ENCODE measurements at regions not wholly inside any gene's neighbourhood (a gene's known extent, or its start where the extent isn't known, plus 50 kb on each side); places are given as distances from the start of the nearest gene placed in this dataset.
"Not testable (repeated sequence)": the region's sequence is repeated elsewhere in the genome, so short reads cannot be mapped to it uniquely, and the experiment has no call there.

DNA sequence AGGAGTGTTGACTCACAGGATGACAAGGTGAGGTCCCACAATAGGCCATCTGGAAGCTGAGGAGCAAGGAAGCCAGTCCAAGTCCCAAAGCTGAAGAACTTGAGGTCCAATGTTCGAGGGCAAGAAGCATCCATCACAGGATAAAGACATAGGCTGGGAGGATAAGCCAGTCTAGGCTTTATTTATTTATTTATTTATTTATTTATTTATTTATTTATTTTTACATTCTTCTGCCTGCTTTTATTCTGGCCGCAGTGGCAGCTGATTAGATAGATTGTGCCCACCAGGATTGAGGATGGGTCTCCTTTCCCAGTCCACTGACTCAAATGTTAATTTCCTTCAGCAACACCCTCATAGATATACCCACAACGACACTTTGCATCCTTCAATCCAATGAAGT lies 472.2 kb upstream of the DPPA4 start:
- no peak for DNase-seq

DNA sequence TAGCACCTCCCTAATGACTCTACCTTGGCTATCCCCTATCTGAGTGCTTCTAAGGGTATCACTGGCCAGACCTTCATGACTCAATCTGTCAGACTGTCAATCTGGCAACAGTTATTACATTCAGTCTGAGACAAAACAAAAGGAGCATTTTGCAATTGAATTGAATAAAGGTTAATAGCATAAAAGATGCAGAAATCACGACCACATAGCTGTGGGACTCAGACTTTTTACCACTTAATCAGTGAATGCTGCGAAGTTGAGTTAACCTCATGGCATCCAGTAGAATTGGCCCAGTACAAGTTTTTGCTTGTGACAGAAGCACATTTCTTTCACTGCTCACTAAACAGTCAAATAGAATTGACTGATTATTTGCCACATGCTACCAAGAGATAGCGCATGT lies 480.7 kb upstream of the DPPA4 start:
- DNase-seq, result no peak

DNA sequence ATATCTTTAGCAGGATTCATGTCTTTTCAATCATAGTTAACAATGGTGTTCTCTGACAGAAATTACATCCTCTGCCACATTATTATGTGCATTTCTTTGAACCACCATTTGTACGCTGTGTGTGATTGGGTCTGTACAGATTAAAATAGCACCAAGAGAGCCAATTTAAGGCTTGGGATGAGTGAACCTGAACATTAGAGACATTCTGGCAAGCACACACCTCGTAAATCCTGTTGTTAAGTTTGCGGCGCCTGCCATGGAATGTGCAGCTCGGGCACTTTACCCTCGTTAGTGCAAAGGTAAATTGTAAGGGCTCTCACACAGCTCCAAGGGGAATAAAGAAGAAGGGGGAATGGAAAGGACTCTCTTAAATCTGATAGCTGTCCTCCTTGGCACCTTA lies 482.4 kb upstream of the DPPA4 start:
- DNase-seq, result no peak

GRCh38 chr3:109825971-109826810 lies 488.8 kb upstream of the DPPA4 start:
- no peak for DNase-seq

DNA sequence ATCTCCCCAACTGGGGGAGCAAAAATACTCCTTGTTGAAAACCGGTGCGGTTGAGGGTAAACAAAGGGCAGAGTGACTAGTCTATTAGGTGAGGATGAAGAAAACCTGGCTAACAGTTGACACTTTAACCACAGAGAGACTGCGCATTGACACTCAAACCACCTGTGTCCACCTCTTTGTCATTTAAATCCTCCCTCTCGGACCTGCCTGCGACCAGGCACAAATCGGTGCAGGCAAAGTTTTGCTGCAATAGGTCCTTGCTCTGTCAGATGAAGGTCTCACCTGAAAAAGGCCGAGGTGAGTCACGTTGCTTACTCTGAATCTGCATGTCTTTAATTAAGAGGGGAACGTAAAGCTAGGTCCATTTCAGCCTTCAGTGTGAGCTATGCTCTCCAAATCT lies 494.1 kb upstream of the DPPA4 start:
- DNase-seq, result no peak

GRCh38 chr3:109835958-109836357 lies 498.6 kb upstream of the DPPA4 start:
- no peak for DNase-seq

DNA sequence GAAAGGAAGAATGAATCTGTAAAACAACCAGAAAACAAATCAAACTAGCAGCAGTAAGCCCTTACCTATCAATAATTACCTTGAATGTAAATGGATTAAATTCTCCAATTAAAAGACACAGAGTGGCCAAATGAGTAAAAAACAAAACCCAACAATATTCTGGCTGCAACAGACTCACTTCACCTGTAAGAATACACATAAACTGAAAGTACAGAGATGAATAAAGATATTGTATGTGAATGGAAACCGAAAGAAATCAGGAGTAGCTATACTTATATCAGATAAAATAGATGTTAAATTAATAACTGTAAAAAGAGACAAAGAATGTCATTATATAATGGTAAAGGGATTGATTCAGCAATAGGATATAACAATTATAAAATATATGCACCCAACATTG lies 514.5 kb upstream of the DPPA4 start:
- no peak for DNase-seq

- DNase-seq, result no peak
Observed at GRCh38 chr3:109852283-109852682, 514.9 kb upstream of the DPPA4 start.

- DNase-seq, result no peak
Observed at GRCh38 chr3:109853077-109853731, 515.9 kb upstream of the DPPA4 start.

GRCh38 chr3:109863701-109864100 lies 526.4 kb upstream of the DPPA4 start:
- DNase-seq, result no peak

- no peak for DNase-seq
Observed at GRCh38 chr3:109864452-109864851, 527.1 kb upstream of the DPPA4 start.

DNA sequence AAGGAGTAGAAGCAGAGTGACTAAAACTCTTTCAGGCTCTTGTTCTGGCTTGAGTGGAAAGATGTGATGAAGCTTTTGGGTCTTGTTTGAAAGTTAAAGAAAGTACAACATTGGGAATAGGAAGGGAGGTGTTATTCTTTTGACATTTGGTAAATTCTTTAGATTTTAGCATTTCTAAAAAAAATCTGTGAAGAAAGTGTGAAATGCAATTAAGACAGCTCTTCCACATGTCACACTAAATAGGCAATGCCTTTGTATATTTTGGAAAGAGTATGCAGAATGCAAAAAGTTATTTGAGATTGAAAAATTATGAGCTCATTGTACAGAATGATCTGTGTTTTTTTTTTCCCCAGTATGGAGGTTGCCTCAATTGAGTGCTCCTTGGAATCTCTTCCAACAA lies 532.2 kb upstream of the DPPA4 start:
- no peak for DNase-seq

GRCh38 chr3:109874896-109875708 lies 537.8 kb upstream of the DPPA4 start:
- DNase-seq, result no peak

GRCh38 chr3:109877616-109878015 lies 540.3 kb upstream of the DPPA4 start:
- DNase-seq, result not testable (repeated sequence)

DNA sequence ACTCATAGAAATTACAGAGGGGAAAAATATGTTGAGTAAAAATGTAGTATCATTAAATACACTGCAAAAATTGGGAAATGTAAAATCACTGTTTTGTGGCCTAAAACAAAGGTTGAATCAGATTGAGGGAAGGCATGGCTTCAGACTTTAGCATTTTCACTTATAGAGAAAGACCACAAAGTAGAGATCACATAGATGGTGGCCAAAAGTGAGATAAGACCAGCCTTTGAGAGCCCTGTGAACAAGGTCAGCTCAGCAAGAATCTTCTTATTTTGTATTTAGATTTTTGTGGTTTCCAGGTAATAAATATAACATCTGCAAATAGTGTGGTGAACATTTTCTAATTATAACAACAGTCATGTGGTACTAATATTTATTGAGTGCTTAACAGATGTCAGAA lies 544.8 kb upstream of the DPPA4 start:
- DNase-seq, result no peak

DNA sequence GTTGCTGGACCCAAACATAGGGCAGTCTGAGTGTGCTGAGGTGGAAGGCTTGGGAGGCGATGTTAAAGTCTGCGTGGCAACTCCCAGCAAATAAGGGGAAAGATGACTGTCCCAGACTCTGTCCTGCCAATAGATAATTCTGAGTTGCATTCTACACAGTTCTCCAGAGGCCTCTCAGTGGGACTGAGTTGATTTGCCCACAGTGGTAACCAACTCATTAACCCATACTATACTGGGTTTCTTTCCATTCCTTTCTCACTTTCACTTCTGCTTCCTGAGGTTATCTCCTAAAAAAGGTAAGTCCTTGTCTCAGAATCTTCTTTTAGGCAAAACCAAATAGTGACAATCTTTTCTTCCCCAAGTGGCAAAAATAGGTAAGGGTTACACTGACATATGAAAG lies 549.9 kb upstream of the DPPA4 start:
- DNase-seq, result no peak

GRCh38 chr3:109888026-109888425 lies 550.7 kb upstream of the DPPA4 start:
- no peak for DNase-seq

DNA sequence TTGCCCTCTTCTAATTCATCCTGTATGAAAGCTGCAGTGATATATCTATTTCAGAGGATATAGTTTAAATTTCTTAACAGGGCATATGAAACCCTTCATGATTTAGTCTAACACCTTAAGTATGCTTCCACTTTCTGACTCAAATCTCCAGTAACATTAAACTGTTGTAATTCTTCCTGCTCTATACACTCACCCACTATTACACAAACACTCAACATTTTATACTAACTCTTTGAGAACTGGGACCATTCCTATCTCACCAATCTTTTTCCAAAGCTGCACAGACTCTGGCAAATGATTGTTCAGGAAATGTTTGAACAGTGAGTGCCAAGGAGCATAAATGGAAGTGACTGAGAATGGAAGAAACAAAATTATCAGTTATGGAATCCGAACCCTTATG lies 560.4 kb upstream of the DPPA4 start:
- no peak for DNase-seq

DNA sequence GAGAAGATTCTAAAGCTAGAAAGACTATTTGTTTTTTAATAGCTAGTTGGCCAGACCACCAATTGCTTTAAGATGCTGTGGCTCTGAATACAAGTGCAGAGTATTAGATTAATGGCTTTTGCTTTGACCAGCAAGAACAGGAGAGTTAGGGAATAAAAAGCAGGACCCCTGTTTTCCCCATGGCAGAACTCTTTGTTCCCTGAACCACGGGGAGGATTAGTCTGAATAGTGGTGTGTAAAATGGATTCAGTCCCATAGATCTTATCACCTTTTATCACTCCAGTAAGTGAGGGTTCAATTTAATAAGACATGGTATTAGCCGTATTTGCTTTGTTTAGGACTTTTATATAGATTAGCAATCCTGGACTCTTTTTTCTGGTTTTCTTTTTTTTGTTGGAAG lies 562.6 kb upstream of the DPPA4 start:
- no peak for DNase-seq

DNA sequence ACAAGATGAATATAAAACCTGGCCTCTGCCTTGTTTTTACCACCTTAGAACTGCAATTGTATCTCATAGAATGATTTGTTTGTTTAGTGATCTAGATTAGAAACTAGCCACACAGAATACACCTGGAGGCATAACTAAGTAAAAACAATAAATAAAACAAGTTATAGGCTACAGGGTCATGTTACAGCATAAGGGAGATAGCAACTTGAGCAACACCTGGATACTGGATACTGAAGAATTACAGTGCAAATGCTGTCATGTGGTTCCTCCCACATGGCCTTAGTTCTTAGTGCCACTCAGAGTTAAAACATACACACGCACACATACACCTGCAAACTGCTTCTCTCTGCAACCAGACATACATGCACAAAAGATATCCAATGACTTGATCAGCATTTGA lies 563.4 kb upstream of the DPPA4 start:
- DNase-seq, result no peak

GRCh38 chr3:109902549-109902948 lies 565.2 kb upstream of the DPPA4 start:
- DNase-seq, result no peak

DNA sequence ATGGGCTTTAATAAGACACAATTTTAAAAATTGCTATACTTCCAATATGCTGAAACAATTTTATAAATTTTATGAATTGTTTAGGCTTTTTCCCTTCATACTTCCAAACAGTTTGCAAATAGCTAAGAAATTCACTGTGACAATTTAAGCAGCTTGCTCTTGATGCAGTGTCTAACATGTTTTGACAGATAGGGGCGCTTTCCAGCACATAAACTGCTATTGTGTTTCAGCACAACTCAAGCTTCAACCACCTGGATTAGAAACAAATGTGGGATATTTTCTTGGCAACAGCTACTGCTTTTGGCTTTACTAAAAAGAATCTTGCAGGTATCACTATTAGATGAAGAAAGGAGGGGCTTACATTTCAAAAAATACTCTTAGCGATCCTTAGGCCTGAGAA lies 565.8 kb upstream of the DPPA4 start:
- DNase-seq, result no peak

- DNase-seq, result no peak
Observed at GRCh38 chr3:109910772-109911171, 573.4 kb upstream of the DPPA4 start.

DNA sequence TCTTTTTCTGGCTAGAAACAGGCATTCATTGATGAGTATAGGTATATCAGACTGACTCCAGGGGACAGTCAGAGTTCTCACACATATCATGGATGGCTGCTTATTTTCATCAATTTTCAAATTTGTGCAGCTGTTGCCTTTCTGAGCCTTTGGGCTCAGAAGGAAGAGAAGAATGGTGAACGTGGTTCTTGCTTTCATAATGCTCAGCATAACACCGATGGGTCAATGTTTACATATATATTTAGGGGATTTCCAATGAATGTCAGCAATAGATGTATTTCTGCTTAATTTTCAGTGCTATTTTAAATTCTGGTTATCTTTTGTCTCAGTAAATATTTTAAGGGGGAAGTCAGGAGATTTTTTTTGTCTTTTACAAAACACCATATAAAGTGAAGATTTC lies 581.4 kb upstream of the DPPA4 start:
- DNase-seq, result no peak
